A673 (cell line): ENCODE measurements at regions not wholly inside any gene's neighbourhood (a gene's known extent, or its start where the extent isn't known, plus 50 kb on each side); places are given as distances from the start of the nearest gene placed in this dataset.

Experiments used
- CTCF ChIP-seq: fragments of 300-800, 200-600 bp; sonication (generic); conservative IDR thresholded peaks from 2 replicates; pipeline ENCODE4 v1.5.1; 2017; ENCODE audit warnings: low read depth, mild to moderate bottlenecking, antibody characterized with exemption, low read length, moderate library complexity, mixed read lengths
- EZH2 ChIP-seq: fragments of 200-600 bp; sonication (generic); IDR thresholded peaks from 2 replicates; pipeline ENCODE4 v1.6.1; 2017; ENCODE audit warnings: borderline replicate concordance, low read depth, mild to moderate bottlenecking, mixed read lengths, antibody characterized with exemption, low read length; ENCODE audit not compliant: poor library complexity, severe bottlenecking

DNA sequence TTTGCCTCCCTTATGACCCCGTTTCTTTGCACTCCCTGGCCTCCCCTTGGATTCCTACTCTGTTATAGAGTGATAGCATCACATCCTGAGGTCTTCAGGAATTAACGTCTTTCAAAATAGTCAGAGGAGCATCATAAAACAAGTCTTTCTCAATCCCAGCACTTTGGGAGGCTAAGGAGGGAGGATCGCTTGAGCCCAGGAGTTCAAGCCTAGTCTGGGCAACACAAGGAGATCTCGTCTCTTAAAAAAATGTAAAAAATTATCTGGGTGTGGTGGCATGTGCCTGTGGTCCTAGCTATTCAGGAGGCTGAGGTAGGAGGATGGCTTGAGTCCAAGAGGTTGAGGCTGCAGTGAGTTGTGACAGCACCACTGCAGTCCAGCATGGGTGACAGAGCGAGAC, 68.7 kb upstream of the AMPD3 start:
- no peak for TF ChIP-seq CTCF
- TF ChIP-seq EZH2: no peak
